GM23338 (cell line): ENCODE measurements at regions not wholly inside any gene's neighbourhood (a gene's known extent, or its start where the extent isn't known, plus 50 kb on each side); places are given as distances from the start of the nearest gene placed in this dataset.

Experiments used
- ATAC-seq: fragments of 200-7000 bp; cut with Tn5 transposase; 3 replicates; pipeline ENCODE4 v1.9.1; 2020
- DNase-seq: peaks from one replicate; pipeline ENCODE4 v3.0.0-alpha.2; 2015; ENCODE audit warnings: low spot score
- H2AFZ ChIP-seq: fragments of 200-600 bp; sonication (generic); 2 replicates; pipeline ENCODE4 v1.8.0; 2016; ENCODE audit warnings: antibody characterized with exemption, mild to moderate bottlenecking, moderate library complexity
- H3F3A ChIP-seq: fragments of 200-600 bp; sonication (generic); replicated peaks from 2 replicates; pipeline ENCODE4 v1.8.0; 2017; ENCODE audit warnings: antibody characterized with exemption, mixed run types, low read depth
- H3K27ac ChIP-seq: fragments of 200-600 bp; sonication (generic); 2 replicates; pipeline ENCODE4 v1.6.1; 2016; ENCODE audit warnings: low read depth
- H3K27me3 ChIP-seq: fragments of 200-600 bp; sonication (generic); 2 replicates; pipeline ENCODE4 v1.8.0; 2016; ENCODE audit warnings: mild to moderate bottlenecking, mixed run types, moderate library complexity; ENCODE audit not compliant: insufficient read depth
- H3K36me3 ChIP-seq: fragments of 200-600 bp; sonication (generic); 2 replicates; pipeline ENCODE4 v1.8.0; 2016; ENCODE audit warnings: mild to moderate bottlenecking; ENCODE audit not compliant: insufficient read depth
- H3K4me1 ChIP-seq: fragments of 200-600 bp; sonication (generic); 2 replicates; pipeline ENCODE4 v1.8.0; 2016; ENCODE audit warnings: mild to moderate bottlenecking, moderate library complexity; ENCODE audit not compliant: insufficient read depth
- H3K4me2 ChIP-seq: fragments of 200-600 bp; sonication (generic); 2 replicates; pipeline ENCODE4 v1.7.1; 2017; ENCODE audit warnings: mixed run types
- H3K4me3 ChIP-seq: fragments of 200-600 bp; sonication (generic); 2 replicates; pipeline ENCODE4 v1.6.1; 2016; ENCODE audit warnings: mixed run types
- H3K79me2 ChIP-seq: fragments of 200-600 bp; sonication (generic); replicated peaks from 2 replicates; pipeline ENCODE4 v1.8.0; 2017; ENCODE audit warnings: mild to moderate bottlenecking; ENCODE audit not compliant: insufficient read depth
- H3K9me2 ChIP-seq: fragments of 200-600 bp; sonication (generic); 2 replicates; pipeline ENCODE4 v1.8.0; 2017; ENCODE audit not compliant: insufficient read depth
- H4K20me1 ChIP-seq: fragments of 200-600 bp; sonication (generic); replicated peaks from 2 replicates; pipeline ENCODE4 v1.8.0; 2017; ENCODE audit warnings: mild to moderate bottlenecking; ENCODE audit not compliant: insufficient read depth
- H3K27ac Mint-ChIP-seq: 2 replicates; pipeline ENCODE4 v1.8.0; 2020; ENCODE audit warnings: inconsistent platforms, mild to moderate bottlenecking, moderate library complexity, mixed read lengths
- H3K27me3 Mint-ChIP-seq: 3 replicates; pipeline ENCODE4 v1.8.0; 2022; ENCODE audit warnings: low read depth, mild to moderate bottlenecking, moderate library complexity, mixed read lengths, inconsistent platforms; ENCODE audit not compliant: insufficient read depth, poor library complexity
- H3K36me3 Mint-ChIP-seq: 3 replicates; pipeline ENCODE4 v1.8.0; 2021; ENCODE audit warnings: low read depth, mild to moderate bottlenecking, inconsistent platforms, moderate library complexity, mixed read lengths
- H3K4me1 Mint-ChIP-seq: 3 replicates; pipeline ENCODE4 v1.8.0; 2020; ENCODE audit warnings: mild to moderate bottlenecking, inconsistent platforms, mixed read lengths
- H3K4me3 Mint-ChIP-seq: 3 replicates; pipeline ENCODE4 v1.8.0; 2021; ENCODE audit warnings: moderate library complexity, mild to moderate bottlenecking, inconsistent platforms, mixed read lengths
- H3K9me3 Mint-ChIP-seq: 3 replicates; pipeline ENCODE4 v1.8.0; 2020; ENCODE audit warnings: moderate library complexity, mild to moderate bottlenecking, inconsistent platforms, mixed read lengths
- CREB1 ChIP-seq: fragments of 250-450 bp; sonication (Bioruptor Pico); IDR thresholded peaks from 2 replicates; pipeline ENCODE4 v1.5.0; 2020; ENCODE audit warnings: low read depth, mild to moderate bottlenecking, moderate library complexity
- ETS1 ChIP-seq: IDR thresholded peaks from 2 replicates; pipeline ENCODE4 v1.6.1; 2016; ENCODE audit warnings: antibody characterized with exemption
- EZH2 ChIP-seq: fragments of 200-600 bp; sonication (generic); IDR thresholded peaks from one replicate; pipeline ENCODE4 v1.8.0; 2017; ENCODE audit warnings: antibody characterized with exemption, mild to moderate bottlenecking, low read depth; ENCODE audit not compliant: unreplicated experiment
- EZH2phosphoT487 ChIP-seq: fragments of 200-600 bp; sonication (generic); IDR thresholded peaks from one replicate; pipeline ENCODE4 v1.8.1; 2018; ENCODE audit warnings: antibody characterized with exemption; ENCODE audit not compliant: unreplicated experiment
- JUNB ChIP-seq: IDR thresholded peaks from one replicate; pipeline ENCODE4 v1.6.1; 2016; ENCODE audit warnings: antibody characterized with exemption; ENCODE audit not compliant: unreplicated experiment
- NANOG ChIP-seq: IDR thresholded peaks from 2 replicates; pipeline ENCODE4 v1.6.1; 2016; ENCODE audit warnings: antibody characterized with exemption, borderline replicate concordance
- POLR2AphosphoS5 ChIP-seq: IDR thresholded peaks from 2 replicates; pipeline ENCODE4 v1.6.1; 2016; ENCODE audit warnings: antibody characterized with exemption, low read depth
- STAT1 ChIP-seq: IDR thresholded peaks from one replicate; pipeline ENCODE4 v1.6.1; 2016; ENCODE audit warnings: antibody characterized with exemption; ENCODE audit not compliant: unreplicated experiment
- ZNF114 ChIP-seq: fragments of 250-450 bp; sonication (Bioruptor Pico); IDR thresholded peaks from 2 replicates; pipeline ENCODE4 v1.5.0; 2020; ENCODE audit warnings: mild to moderate bottlenecking, moderate library complexity
- ZNF331 ChIP-seq: fragments of 250-450 bp; sonication (Bioruptor Pico); IDR thresholded peaks from 2 replicates; pipeline ENCODE4 v1.5.0; 2020; ENCODE audit warnings: low read depth, mild to moderate bottlenecking, moderate library complexity
- TF ChIP-seq, protein P1 (sequence below), 2 experiments: fragments of 200-600 bp in 1 of 2; sonication (generic) in 1 of 2; conservative IDR thresholded peaks; 2 replicates each; pipeline versions ENCODE4 v1.5.1 to v1.6.1; 2016 to 2017; ENCODE audit warnings: antibody characterized with exemption in 2 of 2, low read depth in 2 of 2, mild to moderate bottlenecking in 2 of 2, moderate library complexity in 1 of 2
- TF ChIP-seq, protein P2 (sequence below): IDR thresholded peaks from one replicate; pipeline ENCODE4 v1.6.1; 2018; ENCODE audit warnings: antibody characterized with exemption; ENCODE audit not compliant: unreplicated experiment
- TF ChIP-seq, protein P3 (sequence below): fragments of 250-450 bp; sonication (Bioruptor Pico); IDR thresholded peaks from 2 replicates; pipeline ENCODE4 v1.5.0; 2020; ENCODE audit warnings: mild to moderate bottlenecking, moderate library complexity

DNA sequence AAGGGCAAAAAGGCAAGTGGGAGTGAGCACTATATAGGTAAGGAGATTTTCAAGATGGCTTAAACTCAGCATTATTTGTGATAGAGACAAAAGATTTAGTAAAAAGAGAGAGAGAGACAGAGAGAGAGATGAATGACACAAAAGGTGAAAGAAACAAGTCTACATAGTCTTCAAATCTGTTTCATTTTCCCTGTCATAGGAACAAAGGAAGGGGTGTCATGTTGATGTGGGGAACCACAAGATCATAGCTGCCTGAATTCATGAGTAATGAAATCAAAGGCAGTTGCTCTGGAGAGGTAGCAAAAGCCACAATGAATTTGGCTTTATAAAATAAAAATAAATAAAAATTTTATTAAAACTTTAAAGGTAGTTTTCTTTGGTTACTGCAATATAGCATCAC lies 67.2 kb upstream of the PHIP start:
- H3K9me2 ChIP-seq: no peaks in the 10 kb centered on the region
- H3K27me3 Mint-ChIP-seq: no peaks in the 10 kb centered on the region
- no peaks in the 10 kb centered on the region for H3F3A ChIP-seq
- H3K4me1 Mint-ChIP-seq: peaks cover 9% of the 10 kb centered on the region; the same call in 2 of the 3 replicates
- H3K4me2 ChIP-seq: no peak overlapping the region
- DNase-seq: no peak
- peak overlapping the region; percentile 44; the same call in 1 of the 2 replicates for H2AFZ ChIP-seq
- peaks cover 22% of the 10 kb centered on the region for H3K4me1 ChIP-seq
- H4K20me1 ChIP-seq: no peaks in the 10 kb centered on the region
- no peak for ATAC-seq
- no peak overlapping the region for H3K27ac ChIP-seq
- H3K27me3 ChIP-seq: no peaks in the 10 kb centered on the region
- H3K4me3 Mint-ChIP-seq: no peak overlapping the region
- no peaks in the 10 kb centered on the region for H3K9me3 Mint-ChIP-seq
- TF ChIP-seq, protein P1, sequence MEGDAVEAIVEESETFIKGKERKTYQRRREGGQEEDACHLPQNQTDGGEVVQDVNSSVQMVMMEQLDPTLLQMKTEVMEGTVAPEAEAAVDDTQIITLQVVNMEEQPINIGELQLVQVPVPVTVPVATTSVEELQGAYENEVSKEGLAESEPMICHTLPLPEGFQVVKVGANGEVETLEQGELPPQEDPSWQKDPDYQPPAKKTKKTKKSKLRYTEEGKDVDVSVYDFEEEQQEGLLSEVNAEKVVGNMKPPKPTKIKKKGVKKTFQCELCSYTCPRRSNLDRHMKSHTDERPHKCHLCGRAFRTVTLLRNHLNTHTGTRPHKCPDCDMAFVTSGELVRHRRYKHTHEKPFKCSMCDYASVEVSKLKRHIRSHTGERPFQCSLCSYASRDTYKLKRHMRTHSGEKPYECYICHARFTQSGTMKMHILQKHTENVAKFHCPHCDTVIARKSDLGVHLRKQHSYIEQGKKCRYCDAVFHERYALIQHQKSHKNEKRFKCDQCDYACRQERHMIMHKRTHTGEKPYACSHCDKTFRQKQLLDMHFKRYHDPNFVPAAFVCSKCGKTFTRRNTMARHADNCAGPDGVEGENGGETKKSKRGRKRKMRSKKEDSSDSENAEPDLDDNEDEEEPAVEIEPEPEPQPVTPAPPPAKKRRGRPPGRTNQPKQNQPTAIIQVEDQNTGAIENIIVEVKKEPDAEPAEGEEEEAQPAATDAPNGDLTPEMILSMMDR (conservative IDR thresholded peaks at IDR 0.05; ENCODE audit: low read depth in 2 of 2): no peak
- TF ChIP-seq JUNB (no peak), CREB1 (no peak), EZH2phosphoT487 (no peak), POLR2AphosphoS5 (no peak), STAT1 (no peak), NANOG (no peak), ZNF331 (CRISPR knock-in tag) (no peak), ZNF114 (CRISPR knock-in tag) (no peak), EZH2 (no peak), ETS1 (no peak)
- TF ChIP-seq, protein P2, sequence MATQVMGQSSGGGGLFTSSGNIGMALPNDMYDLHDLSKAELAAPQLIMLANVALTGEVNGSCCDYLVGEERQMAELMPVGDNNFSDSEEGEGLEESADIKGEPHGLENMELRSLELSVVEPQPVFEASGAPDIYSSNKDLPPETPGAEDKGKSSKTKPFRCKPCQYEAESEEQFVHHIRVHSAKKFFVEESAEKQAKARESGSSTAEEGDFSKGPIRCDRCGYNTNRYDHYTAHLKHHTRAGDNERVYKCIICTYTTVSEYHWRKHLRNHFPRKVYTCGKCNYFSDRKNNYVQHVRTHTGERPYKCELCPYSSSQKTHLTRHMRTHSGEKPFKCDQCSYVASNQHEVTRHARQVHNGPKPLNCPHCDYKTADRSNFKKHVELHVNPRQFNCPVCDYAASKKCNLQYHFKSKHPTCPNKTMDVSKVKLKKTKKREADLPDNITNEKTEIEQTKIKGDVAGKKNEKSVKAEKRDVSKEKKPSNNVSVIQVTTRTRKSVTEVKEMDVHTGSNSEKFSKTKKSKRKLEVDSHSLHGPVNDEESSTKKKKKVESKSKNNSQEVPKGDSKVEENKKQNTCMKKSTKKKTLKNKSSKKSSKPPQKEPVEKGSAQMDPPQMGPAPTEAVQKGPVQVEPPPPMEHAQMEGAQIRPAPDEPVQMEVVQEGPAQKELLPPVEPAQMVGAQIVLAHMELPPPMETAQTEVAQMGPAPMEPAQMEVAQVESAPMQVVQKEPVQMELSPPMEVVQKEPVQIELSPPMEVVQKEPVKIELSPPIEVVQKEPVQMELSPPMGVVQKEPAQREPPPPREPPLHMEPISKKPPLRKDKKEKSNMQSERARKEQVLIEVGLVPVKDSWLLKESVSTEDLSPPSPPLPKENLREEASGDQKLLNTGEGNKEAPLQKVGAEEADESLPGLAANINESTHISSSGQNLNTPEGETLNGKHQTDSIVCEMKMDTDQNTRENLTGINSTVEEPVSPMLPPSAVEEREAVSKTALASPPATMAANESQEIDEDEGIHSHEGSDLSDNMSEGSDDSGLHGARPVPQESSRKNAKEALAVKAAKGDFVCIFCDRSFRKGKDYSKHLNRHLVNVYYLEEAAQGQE: no peak
- TF ChIP-seq, protein P3, sequence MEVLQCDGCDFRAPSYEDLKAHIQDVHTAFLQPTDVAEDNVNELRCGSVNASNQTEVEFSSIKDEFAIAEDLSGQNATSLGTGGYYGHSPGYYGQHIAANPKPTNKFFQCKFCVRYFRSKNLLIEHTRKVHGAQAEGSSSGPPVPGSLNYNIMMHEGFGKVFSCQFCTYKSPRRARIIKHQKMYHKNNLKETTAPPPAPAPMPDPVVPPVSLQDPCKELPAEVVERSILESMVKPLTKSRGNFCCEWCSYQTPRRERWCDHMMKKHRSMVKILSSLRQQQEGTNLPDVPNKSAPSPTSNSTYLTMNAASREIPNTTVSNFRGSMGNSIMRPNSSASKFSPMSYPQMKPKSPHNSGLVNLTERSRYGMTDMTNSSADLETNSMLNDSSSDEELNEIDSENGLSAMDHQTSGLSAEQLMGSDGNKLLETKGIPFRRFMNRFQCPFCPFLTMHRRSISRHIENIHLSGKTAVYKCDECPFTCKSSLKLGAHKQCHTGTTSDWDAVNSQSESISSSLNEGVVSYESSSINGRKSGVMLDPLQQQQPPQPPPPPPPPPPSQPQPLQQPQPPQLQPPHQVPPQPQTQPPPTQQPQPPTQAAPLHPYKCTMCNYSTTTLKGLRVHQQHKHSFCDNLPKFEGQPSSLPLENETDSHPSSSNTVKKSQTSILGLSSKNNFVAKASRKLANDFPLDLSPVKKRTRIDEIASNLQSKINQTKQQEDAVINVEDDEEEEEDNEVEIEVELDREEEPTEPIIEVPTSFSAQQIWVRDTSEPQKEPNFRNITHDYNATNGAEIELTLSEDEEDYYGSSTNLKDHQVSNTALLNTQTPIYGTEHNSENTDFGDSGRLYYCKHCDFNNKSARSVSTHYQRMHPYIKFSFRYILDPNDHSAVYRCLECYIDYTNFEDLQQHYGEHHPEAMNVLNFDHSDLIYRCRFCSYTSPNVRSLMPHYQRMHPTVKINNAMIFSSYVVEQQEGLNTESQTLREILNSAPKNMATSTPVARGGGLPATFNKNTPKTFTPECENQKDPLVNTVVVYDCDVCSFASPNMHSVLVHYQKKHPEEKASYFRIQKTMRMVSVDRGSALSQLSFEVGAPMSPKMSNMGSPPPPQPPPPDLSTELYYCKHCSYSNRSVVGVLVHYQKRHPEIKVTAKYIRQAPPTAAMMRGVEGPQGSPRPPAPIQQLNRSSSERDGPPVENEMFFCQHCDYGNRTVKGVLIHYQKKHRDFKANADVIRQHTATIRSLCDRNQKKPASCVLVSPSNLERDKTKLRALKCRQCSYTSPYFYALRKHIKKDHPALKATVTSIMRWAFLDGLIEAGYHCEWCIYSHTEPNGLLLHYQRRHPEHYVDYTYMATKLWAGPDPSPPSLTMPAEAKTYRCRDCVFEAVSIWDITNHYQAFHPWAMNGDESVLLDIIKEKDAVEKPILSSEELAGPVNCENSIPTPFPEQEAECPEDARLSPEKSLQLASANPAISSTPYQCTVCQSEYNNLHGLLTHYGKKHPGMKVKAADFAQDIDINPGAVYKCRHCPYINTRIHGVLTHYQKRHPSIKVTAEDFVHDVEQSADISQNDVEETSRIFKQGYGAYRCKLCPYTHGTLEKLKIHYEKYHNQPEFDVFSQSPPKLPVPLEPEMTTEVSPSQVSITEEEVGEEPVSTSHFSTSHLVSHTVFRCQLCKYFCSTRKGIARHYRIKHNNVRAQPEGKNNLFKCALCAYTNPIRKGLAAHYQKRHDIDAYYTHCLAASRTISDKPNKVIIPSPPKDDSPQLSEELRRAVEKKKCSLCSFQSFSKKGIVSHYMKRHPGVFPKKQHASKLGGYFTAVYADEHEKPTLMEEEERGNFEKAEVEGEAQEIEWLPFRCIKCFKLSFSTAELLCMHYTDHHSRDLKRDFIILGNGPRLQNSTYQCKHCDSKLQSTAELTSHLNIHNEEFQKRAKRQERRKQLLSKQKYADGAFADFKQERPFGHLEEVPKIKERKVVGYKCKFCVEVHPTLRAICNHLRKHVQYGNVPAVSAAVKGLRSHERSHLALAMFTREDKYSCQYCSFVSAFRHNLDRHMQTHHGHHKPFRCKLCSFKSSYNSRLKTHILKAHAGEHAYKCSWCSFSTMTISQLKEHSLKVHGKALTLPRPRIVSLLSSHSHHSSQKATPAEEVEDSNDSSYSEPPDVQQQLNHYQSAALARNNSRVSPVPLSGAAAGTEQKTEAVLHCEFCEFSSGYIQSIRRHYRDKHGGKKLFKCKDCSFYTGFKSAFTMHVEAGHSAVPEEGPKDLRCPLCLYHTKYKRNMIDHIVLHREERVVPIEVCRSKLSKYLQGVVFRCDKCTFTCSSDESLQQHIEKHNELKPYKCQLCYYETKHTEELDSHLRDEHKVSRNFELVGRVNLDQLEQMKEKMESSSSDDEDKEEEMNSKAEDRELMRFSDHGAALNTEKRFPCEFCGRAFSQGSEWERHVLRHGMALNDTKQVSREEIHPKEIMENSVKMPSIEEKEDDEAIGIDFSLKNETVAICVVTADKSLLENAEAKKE (CRISPR knock-in tag): no peak
- H3K79me2 ChIP-seq: no peaks in the 10 kb centered on the region
- H3K27ac Mint-ChIP-seq: no peak overlapping the region
- no peaks in the 10 kb centered on the region for H3K36me3 Mint-ChIP-seq
- no peak overlapping the region for H3K4me3 ChIP-seq
- H3K36me3 ChIP-seq: no peaks in the 10 kb centered on the region
